ENCODE measurements at regions not wholly inside any gene's neighbourhood (a gene's known extent, or its start where the extent isn't known, plus 50 kb on each side); places are given as distances from the start of the nearest gene placed in this dataset.

- Histone ChIP-seq H3K4me1 (ENCODE audit: control insufficient read depth, insufficient read depth, low read length) (no peaks in the 10 kb centered on the region), H3K4me3 (ENCODE audit: low read length in 2 of 2) (no peak overlapping the region), H3K36me3 (ENCODE audit: control insufficient read depth in 2 of 2, insufficient read depth in 2 of 2, low read length in 2 of 2) (no peaks in the 10 kb centered on the region), H3K9ac (ENCODE audit: low read length in 2 of 2) (no peak overlapping the region), H3K9me3 (ENCODE audit: control insufficient read depth in 2 of 2, low read length in 2 of 2) (peaks cover 3 to 4% of the 10 kb centered on the region in 2 donors), H3K27me3 (ENCODE audit: control insufficient read depth in 1 of 2, insufficient read depth in 2 of 2, low read length in 2 of 2) (no peaks in the 10 kb centered on the region), H3K27ac (ENCODE audit: low read length) (no peak overlapping the region)
These were observed 263.8 kb upstream of the LCORL start for GRCh38 chr4:18285357-18285756.

DNA sequence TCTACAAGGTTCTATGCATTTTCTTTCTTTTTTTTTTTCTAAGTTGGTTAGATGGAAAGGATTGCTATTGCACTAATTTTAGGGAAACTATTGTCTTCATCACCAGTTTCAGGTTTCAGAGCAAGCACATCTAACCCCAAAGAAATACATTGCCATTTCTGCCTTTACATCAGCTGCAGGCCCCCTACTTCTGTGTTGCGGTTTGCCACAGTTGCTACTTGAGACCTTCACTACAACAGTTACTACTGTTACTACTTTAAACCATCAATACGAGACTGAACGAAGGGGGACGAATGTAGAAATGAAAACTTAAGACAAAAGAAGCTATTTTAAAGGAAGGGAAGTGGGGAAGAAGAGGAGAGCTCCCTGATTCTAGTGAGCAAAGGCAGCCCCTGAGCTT, 256.7 kb upstream of the LCORL start:
- no peak overlapping the region for H3K4me3 ChIP-seq (ENCODE audit: low read length in 2 of 2)
- H3K4me1 ChIP-seq (ENCODE audit: control insufficient read depth, insufficient read depth, low read length), result no peaks in the 10 kb centered on the region
- H3K9ac ChIP-seq (ENCODE audit: low read length in 2 of 2), result no peak overlapping the region
- H3K27me3 ChIP-seq (ENCODE audit: control insufficient read depth in 1 of 2, insufficient read depth in 2 of 2, low read length in 2 of 2), result no peaks in the 10 kb centered on the region
- H3K27ac ChIP-seq (ENCODE audit: low read length), result no peak overlapping the region
- H3K36me3 ChIP-seq (ENCODE audit: control insufficient read depth in 2 of 2, insufficient read depth in 2 of 2, low read length in 2 of 2), result no peaks in the 10 kb centered on the region
- peaks cover 0 to 3% of the 10 kb centered on the region in 2 donors for H3K9me3 ChIP-seq (ENCODE audit: control insufficient read depth in 2 of 2, low read length in 2 of 2)

DNA sequence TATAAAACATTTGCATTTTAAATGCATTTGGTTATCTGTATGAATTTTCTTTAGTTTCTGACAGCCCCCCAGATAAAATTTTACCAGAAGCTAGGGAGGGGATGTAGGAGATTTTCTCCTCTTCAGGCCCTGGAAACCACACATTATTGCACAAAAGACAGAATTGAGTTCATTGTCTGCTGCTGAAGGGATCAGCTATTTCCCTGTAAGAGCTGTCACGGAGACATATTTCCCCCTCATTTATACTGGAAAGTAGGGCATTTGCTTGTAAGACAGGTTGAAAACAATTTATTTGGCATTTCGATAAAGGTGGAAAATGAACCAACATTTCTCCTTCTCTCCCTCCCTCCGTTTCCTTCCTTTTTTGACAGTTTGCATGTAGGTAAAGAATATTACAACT, 241.3 kb upstream of the LCORL start:
- H3K27me3 ChIP-seq (ENCODE audit: control insufficient read depth in 1 of 2, insufficient read depth in 2 of 2, low read length in 2 of 2), result no peaks in the 10 kb centered on the region
- H3K4me3 ChIP-seq (ENCODE audit: low read length in 2 of 2), result no peak overlapping the region
- no peaks in the 10 kb centered on the region for H3K4me1 ChIP-seq (ENCODE audit: control insufficient read depth, insufficient read depth, low read length)
- H3K36me3 ChIP-seq (ENCODE audit: control insufficient read depth in 2 of 2, insufficient read depth in 2 of 2, low read length in 2 of 2), result no peaks in the 10 kb centered on the region
- H3K27ac ChIP-seq (ENCODE audit: low read length), result no peak overlapping the region
- H3K9ac ChIP-seq (ENCODE audit: low read length in 2 of 2), result no peak overlapping the region
- H3K9me3 ChIP-seq (ENCODE audit: control insufficient read depth in 2 of 2, low read length in 2 of 2), result no peaks in the 10 kb centered on the region

DNA sequence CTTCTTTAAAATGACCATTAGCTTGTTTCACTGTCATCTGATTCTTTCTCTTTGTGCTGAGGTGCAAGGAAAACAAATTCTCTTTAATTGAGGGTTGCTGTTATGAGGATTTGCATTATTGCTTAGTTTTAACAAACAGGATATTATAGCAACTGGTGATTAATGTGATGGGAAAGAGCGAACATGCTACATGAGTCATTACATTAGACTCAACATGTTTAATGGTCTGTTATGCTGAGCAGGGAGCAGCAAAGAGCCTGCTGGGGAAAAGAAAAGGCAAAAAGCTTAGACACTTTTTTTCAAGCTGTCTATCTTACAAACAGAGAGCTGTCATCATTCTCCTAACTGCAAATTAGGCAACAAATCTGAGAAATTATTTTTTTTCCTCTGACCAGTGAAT, 230.5 kb upstream of the LCORL start:
- H3K9me3 ChIP-seq (ENCODE audit: control insufficient read depth in 2 of 2, low read length in 2 of 2), result no peaks in the 10 kb centered on the region
- H3K9ac ChIP-seq (ENCODE audit: low read length in 2 of 2), result no peak overlapping the region
- no peak overlapping the region for H3K4me3 ChIP-seq (ENCODE audit: low read length in 2 of 2)
- H3K4me1 ChIP-seq (ENCODE audit: control insufficient read depth, insufficient read depth, low read length), result no peaks in the 10 kb centered on the region
- no peaks in the 10 kb centered on the region for H3K36me3 ChIP-seq (ENCODE audit: control insufficient read depth in 2 of 2, insufficient read depth in 2 of 2, low read length in 2 of 2)
- no peak overlapping the region for H3K27ac ChIP-seq (ENCODE audit: low read length)
- H3K27me3 ChIP-seq (ENCODE audit: control insufficient read depth in 1 of 2, insufficient read depth in 2 of 2, low read length in 2 of 2), result no peaks in the 10 kb centered on the region

DNA sequence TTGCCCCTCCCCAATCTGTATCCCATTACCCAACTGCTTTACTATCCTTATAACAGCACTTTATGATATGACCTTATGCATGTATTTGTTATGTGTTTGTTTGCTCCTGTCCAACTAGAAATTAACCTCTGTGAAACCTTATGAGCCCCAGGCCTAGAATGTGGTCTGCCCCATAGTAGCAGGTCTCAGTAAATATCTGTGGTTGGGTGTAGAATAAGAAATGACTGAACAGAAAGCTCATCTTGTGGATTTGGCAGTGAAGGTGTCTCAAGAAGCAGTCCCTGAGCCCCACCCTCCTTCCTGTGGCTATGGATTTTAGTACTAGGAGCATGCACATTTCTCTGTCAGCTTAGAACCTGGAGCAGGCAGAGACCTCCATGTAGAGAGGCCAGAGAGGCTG, 229.0 kb upstream of the LCORL start:
- H3K36me3 ChIP-seq (ENCODE audit: control insufficient read depth in 2 of 2, insufficient read depth in 2 of 2, low read length in 2 of 2), result no peaks in the 10 kb centered on the region
- H3K4me1 ChIP-seq (ENCODE audit: control insufficient read depth, insufficient read depth, low read length), result no peaks in the 10 kb centered on the region
- H3K4me3 ChIP-seq (ENCODE audit: low read length in 2 of 2), result no peak overlapping the region
- no peaks in the 10 kb centered on the region for H3K27me3 ChIP-seq (ENCODE audit: control insufficient read depth in 1 of 2, insufficient read depth in 2 of 2, low read length in 2 of 2)
- no peaks in the 10 kb centered on the region for H3K9me3 ChIP-seq (ENCODE audit: control insufficient read depth in 2 of 2, low read length in 2 of 2)
- H3K9ac ChIP-seq (ENCODE audit: low read length in 2 of 2), result no peak overlapping the region
- no peak overlapping the region for H3K27ac ChIP-seq (ENCODE audit: low read length)

GRCh38 chr4:18248611-18249010, 227.1 kb upstream of the LCORL start:
- Histone ChIP-seq H3K9ac (ENCODE audit: low read length in 2 of 2) (no peak overlapping the region), H3K27me3 (ENCODE audit: control insufficient read depth in 1 of 2, insufficient read depth in 2 of 2, low read length in 2 of 2) (no peaks in the 10 kb centered on the region), H3K4me3 (ENCODE audit: low read length in 2 of 2) (no peak overlapping the region), H3K9me3 (ENCODE audit: control insufficient read depth in 2 of 2, low read length in 2 of 2) (no peaks in the 10 kb centered on the region), H3K36me3 (ENCODE audit: control insufficient read depth in 2 of 2, insufficient read depth in 2 of 2, low read length in 2 of 2) (no peaks in the 10 kb centered on the region), H3K27ac (ENCODE audit: low read length) (no peak overlapping the region), H3K4me1 (ENCODE audit: control insufficient read depth, insufficient read depth, low read length) (no peaks in the 10 kb centered on the region)

DNA sequence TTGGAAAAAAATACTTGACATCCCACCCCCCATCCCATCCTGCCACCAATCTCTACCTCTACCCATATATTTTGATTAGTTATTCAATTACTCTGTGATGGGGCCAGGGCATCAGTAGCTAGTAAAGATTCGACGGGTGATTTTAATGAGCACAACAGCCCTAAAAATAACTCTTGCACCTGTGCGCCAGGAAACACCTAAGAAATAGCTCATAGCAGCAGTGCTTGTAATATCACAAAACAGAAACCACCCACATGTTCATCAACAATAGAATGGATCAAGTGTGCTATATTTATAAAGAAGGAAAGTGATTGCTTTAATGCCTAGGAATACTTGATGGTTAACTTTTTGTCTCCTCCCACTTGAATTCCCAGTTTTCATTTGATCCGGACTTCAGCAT, 225.6 kb upstream of the LCORL start:
- no peaks in the 10 kb centered on the region for H3K27me3 ChIP-seq (ENCODE audit: control insufficient read depth in 1 of 2, insufficient read depth in 2 of 2, low read length in 2 of 2)
- H3K9ac ChIP-seq (ENCODE audit: low read length in 2 of 2), result no peak overlapping the region
- H3K4me3 ChIP-seq (ENCODE audit: low read length in 2 of 2), result no peak overlapping the region
- H3K4me1 ChIP-seq (ENCODE audit: control insufficient read depth, insufficient read depth, low read length), result no peaks in the 10 kb centered on the region
- H3K36me3 ChIP-seq (ENCODE audit: control insufficient read depth in 2 of 2, insufficient read depth in 2 of 2, low read length in 2 of 2), result no peaks in the 10 kb centered on the region
- H3K9me3 ChIP-seq (ENCODE audit: control insufficient read depth in 2 of 2, low read length in 2 of 2), result no peaks in the 10 kb centered on the region
- no peak overlapping the region for H3K27ac ChIP-seq (ENCODE audit: low read length)

DNA sequence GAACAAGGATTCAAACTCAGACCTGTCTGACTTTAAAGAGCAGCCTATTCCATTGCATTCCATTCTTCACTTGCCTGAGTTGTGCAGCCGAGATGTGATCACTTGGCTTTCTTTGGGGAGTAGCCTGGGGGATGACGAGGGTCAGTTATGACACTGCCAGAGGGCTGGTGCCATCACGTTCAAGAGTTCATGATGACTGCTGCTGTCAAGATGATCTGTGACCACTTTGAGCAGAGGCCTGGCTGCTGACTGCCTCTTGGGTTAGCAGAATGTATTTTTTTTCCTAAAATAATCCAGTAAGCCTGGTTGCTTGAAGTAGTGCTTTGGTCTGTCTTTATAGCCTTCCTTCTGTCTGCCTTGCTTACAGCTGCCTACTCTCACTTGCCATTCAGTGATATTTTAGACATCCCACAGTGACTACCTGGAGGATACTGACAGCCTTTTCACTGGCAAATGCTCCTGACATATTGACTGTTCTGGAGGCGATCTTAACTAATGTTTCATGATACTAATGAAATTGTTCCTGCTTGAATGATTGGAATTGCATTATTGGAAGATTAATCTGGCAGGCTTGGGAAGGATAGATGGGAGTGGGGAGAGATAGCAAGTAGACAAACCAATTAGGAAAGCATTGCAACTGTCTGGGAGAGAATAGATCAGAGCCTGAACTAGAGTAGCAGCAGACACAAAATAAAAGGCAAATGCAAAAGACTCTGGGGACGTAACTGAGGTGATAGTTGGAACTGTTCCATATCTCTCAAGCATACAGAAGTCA, 221.6 kb upstream of the LCORL start:
- Histone ChIP-seq H3K27me3 (ENCODE audit: control insufficient read depth in 1 of 2, insufficient read depth in 2 of 2, low read length in 2 of 2) (no peaks in the 10 kb centered on the region), H3K9ac (ENCODE audit: low read length in 2 of 2) (no peak overlapping the region), H3K27ac (ENCODE audit: low read length) (no peak overlapping the region), H3K4me3 (ENCODE audit: low read length in 2 of 2) (no peak overlapping the region), H3K9me3 (ENCODE audit: control insufficient read depth in 2 of 2, low read length in 2 of 2) (no peaks in the 10 kb centered on the region), H3K36me3 (ENCODE audit: control insufficient read depth in 2 of 2, insufficient read depth in 2 of 2, low read length in 2 of 2) (no peaks in the 10 kb centered on the region), H3K4me1 (ENCODE audit: control insufficient read depth, insufficient read depth, low read length) (no peaks in the 10 kb centered on the region)

- Histone ChIP-seq H3K9me3 (ENCODE audit: control insufficient read depth in 2 of 2, low read length in 2 of 2) (no peaks in the 10 kb centered on the region), H3K4me1 (ENCODE audit: control insufficient read depth, insufficient read depth, low read length) (no peaks in the 10 kb centered on the region), H3K27ac (ENCODE audit: low read length) (no peak overlapping the region), H3K4me3 (ENCODE audit: low read length in 2 of 2) (no peak overlapping the region), H3K9ac (ENCODE audit: low read length in 2 of 2) (no peak overlapping the region), H3K27me3 (ENCODE audit: control insufficient read depth in 1 of 2, insufficient read depth in 2 of 2, low read length in 2 of 2) (no peaks in the 10 kb centered on the region), H3K36me3 (ENCODE audit: control insufficient read depth in 2 of 2, insufficient read depth in 2 of 2, low read length in 2 of 2) (no peaks in the 10 kb centered on the region)
These were observed 220.2 kb upstream of the LCORL start for GRCh38 chr4:18241727-18242126.

GRCh38 chr4:18234108-18234507, 212.6 kb upstream of the LCORL start:
- H3K36me3 ChIP-seq (ENCODE audit: control insufficient read depth in 2 of 2, insufficient read depth in 2 of 2, low read length in 2 of 2), result no peaks in the 10 kb centered on the region
- no peaks in the 10 kb centered on the region for H3K27me3 ChIP-seq (ENCODE audit: control insufficient read depth in 1 of 2, insufficient read depth in 2 of 2, low read length in 2 of 2)
- no peak overlapping the region for H3K27ac ChIP-seq (ENCODE audit: low read length)
- H3K4me1 ChIP-seq (ENCODE audit: control insufficient read depth, insufficient read depth, low read length), result no peaks in the 10 kb centered on the region
- no peaks in the 10 kb centered on the region for H3K9me3 ChIP-seq (ENCODE audit: control insufficient read depth in 2 of 2, low read length in 2 of 2)
- H3K9ac ChIP-seq (ENCODE audit: low read length in 2 of 2), result no peak overlapping the region
- no peak overlapping the region for H3K4me3 ChIP-seq (ENCODE audit: low read length in 2 of 2)

DNA sequence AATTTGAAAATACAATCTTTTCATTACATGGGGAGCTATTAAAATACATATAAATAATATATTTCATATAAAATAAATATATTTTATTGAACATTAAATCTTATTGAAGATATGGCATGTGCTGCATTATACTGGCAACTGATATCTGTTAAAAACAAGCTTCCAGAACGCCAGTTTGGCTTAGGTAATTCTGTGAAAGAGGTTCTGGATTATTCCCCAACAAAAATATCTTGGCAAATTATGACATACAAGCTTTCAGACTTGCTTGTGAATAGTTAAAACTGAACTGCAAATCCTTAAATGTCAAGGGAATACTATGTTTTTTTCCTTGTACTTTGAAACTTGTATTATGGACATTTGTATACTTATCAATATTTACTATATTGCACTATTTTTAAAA, 210.2 kb upstream of the LCORL start:
- Histone ChIP-seq H3K9me3 (ENCODE audit: control insufficient read depth in 2 of 2, low read length in 2 of 2) (no peaks in the 10 kb centered on the region), H3K4me3 (ENCODE audit: low read length in 2 of 2) (no peak overlapping the region), H3K36me3 (ENCODE audit: control insufficient read depth in 2 of 2, insufficient read depth in 2 of 2, low read length in 2 of 2) (no peaks in the 10 kb centered on the region), H3K27me3 (ENCODE audit: control insufficient read depth in 1 of 2, insufficient read depth in 2 of 2, low read length in 2 of 2) (no peaks in the 10 kb centered on the region), H3K9ac (ENCODE audit: low read length in 2 of 2) (no peak overlapping the region), H3K4me1 (ENCODE audit: control insufficient read depth, insufficient read depth, low read length) (no peaks in the 10 kb centered on the region), H3K27ac (ENCODE audit: low read length) (no peak overlapping the region)
